ENCODE measurements at regions not wholly inside any gene's neighbourhood (a gene's known extent, or its start where the extent isn't known, plus 50 kb on each side); places are given as distances from the start of the nearest gene placed in this dataset.
"Not testable (repeated sequence)": the region's sequence is repeated elsewhere in the genome, so short reads cannot be mapped to it uniquely, and the experiment has no call there.

DNA sequence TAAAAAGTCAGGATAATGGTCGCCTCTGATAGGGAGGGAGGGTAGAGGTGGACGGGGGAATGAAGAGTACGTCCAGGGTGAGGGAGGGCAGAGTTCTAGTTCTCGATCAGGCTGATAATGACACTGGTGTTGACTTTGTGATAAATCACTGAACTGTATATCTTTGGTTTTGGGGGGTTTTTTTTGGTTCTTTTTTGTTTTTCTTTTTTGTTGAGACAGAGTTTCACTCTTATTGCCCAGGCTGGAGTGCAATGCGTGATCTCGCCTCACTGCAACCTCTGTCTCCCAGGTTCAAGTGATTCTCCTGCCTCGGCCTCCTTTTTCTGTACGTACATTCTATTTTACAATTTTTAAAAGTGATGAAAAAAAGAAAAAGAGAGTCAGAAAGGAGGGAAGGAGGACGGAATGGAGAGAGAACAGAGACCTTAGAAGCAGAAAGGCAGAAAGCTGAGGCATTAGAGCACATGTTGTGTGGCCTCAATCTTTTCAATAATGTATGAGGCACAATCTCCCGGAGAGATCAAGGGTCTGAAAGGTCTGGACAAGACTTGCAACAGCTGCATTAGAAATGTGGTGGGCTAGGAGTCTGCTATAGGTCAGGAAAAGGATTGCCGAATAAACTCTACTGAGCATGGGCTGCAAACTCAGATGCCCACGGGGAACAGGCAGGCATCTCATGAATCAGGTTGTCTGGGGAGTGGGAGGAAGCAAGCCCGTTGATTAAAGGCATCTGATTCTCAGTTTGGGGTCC is 174.8 kb downstream of the TOMM20 start:
- no peaks in the 10 kb centered on the region for H3K36me3 ChIP-seq (ENCODE audit: control insufficient read depth in 2 of 2, insufficient read depth in 2 of 2, low read length in 2 of 2)
- H3K9ac ChIP-seq (ENCODE audit: low read length in 2 of 2) = no peak overlapping the region
- H3K4me3 ChIP-seq (ENCODE audit: low read length in 2 of 2) = no peak overlapping the region
- no peak overlapping the region for H3K27ac ChIP-seq (ENCODE audit: low read length)
- H3K27me3 ChIP-seq (ENCODE audit: control insufficient read depth in 1 of 2, insufficient read depth in 2 of 2, low read length in 2 of 2) = no peaks in the 10 kb centered on the region
- peaks cover 27% of the 10 kb centered on the region for H3K4me1 ChIP-seq (ENCODE audit: control insufficient read depth, insufficient read depth, low read length)
- peaks cover 0 to 3% of the 10 kb centered on the region in 2 donors for H3K9me3 ChIP-seq (ENCODE audit: control insufficient read depth in 2 of 2, low read length in 2 of 2)

DNA sequence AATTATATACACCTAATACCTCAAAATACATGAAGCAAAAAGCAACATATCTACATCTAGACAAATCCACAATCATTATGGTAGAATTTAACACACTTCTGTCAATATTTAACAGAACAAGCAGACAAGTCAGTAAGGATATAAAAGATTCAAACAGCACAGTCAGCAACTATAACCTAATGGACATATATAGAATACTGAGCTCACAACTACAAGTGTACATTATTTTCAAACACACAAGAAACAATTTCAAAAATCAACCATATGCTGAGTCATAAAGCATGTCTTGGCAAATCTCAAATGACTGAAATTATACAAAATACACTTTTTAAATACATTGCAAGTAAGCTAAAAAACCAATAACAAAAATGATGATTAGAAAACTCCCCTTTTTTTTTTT is 178.0 kb downstream of the TOMM20 start:
- H3K9me3 ChIP-seq (ENCODE audit: control insufficient read depth in 2 of 2, low read length in 2 of 2) = peaks cover 0 to 3% of the 10 kb centered on the region in 2 donors

DNA sequence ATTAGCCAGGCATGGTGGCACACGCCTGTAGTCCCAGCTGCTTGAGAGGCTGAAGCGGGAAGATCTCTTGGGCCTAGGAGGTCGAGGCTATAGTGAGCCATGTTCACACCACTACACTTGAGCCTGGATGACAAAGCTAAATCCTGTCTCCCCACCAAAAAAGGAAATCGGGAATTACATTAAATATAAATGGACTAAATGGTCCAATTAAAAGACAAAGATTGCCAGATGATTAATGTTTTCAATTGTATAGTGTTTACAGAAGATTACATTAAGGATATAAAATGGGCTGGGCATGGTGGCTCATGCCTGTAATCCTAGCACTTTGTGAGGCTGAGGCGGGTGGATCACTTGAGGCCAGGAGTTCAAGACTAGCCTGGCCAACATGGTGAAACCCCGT is 179.1 kb downstream of the TOMM20 start:
- H3K36me3 ChIP-seq (ENCODE audit: control insufficient read depth in 2 of 2, insufficient read depth in 2 of 2, low read length in 2 of 2); H3K9me3 ChIP-seq (ENCODE audit: control insufficient read depth in 2 of 2, low read length in 2 of 2); H3K4me3 ChIP-seq (ENCODE audit: low read length in 2 of 2); H3K4me1 ChIP-seq (ENCODE audit: control insufficient read depth, insufficient read depth, low read length); H3K27me3 ChIP-seq (ENCODE audit: control insufficient read depth in 1 of 2, insufficient read depth in 2 of 2, low read length in 2 of 2); H3K9ac ChIP-seq (ENCODE audit: low read length in 2 of 2); H3K27ac ChIP-seq (ENCODE audit: low read length): not testable (repeated sequence)

More for the DNA sequence above, 178.0 kb downstream of the TOMM20 start:
- Histone ChIP-seq H3K4me3 (ENCODE audit: low read length in 2 of 2) (no peak overlapping the region), H3K36me3 (ENCODE audit: control insufficient read depth in 2 of 2, insufficient read depth in 2 of 2, low read length in 2 of 2) (no peaks in the 10 kb centered on the region), H3K27me3 (ENCODE audit: control insufficient read depth in 1 of 2, insufficient read depth in 2 of 2, low read length in 2 of 2) (no peaks in the 10 kb centered on the region), H3K4me1 (ENCODE audit: control insufficient read depth, insufficient read depth, low read length) (peaks cover 6% of the 10 kb centered on the region), H3K27ac (ENCODE audit: low read length) (no peak overlapping the region), H3K9ac (ENCODE audit: low read length in 2 of 2) (no peak overlapping the region)

DNA sequence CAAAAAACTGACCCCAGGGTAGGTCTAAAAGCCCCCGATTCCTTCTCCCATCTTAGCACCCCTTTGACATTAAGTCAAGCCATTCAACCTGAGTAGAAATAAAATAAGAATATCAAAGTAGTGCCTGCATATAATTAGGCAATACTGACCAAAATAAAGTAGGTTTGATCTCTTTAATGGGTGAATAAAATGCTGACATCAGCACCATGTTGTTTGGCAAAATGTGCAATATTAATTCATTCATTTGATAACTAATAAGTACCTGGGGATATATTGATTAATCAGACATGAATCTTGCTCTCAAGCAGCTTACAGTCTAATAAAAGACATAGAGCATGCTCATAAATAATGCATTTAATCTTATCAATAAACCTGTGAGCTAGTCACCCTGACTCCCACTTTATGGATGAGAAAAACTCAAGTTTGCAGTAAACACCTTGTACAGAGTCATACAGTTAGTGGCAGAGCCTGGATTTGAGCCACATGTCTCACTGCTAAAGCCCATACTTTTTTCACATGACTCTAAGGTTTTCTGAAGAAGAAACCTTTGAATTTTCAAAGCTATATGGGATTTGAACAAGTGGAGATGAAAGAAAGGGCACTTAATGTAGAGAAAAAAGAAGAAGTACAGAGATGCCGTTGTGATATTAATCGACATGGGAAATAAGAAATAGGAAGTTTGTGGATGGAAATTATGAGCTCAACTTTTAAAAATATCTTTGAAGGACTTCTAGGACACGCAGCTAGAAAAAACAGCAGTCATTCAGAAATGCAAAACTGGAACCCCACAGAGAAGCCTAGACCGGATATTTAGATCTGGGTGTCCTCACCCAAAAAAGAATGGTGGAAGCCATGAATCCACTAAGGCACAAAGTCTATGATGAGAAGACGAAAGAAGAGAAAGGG is 183.9 kb downstream of the TOMM20 start:
- Histone ChIP-seq H3K4me3 (ENCODE audit: low read length in 2 of 2) (no peak overlapping the region), H3K4me1 (ENCODE audit: control insufficient read depth, insufficient read depth, low read length) (no peaks in the 10 kb centered on the region), H3K9me3 (ENCODE audit: control insufficient read depth in 2 of 2, low read length in 2 of 2) (peaks cover 0 to 3% of the 10 kb centered on the region in 2 donors), H3K36me3 (ENCODE audit: control insufficient read depth in 2 of 2, insufficient read depth in 2 of 2, low read length in 2 of 2) (no peaks in the 10 kb centered on the region), H3K27me3 (ENCODE audit: control insufficient read depth in 1 of 2, insufficient read depth in 2 of 2, low read length in 2 of 2) (no peaks in the 10 kb centered on the region), H3K9ac (ENCODE audit: low read length in 2 of 2) (no peak overlapping the region), H3K27ac (ENCODE audit: low read length) (no peak overlapping the region)

DNA sequence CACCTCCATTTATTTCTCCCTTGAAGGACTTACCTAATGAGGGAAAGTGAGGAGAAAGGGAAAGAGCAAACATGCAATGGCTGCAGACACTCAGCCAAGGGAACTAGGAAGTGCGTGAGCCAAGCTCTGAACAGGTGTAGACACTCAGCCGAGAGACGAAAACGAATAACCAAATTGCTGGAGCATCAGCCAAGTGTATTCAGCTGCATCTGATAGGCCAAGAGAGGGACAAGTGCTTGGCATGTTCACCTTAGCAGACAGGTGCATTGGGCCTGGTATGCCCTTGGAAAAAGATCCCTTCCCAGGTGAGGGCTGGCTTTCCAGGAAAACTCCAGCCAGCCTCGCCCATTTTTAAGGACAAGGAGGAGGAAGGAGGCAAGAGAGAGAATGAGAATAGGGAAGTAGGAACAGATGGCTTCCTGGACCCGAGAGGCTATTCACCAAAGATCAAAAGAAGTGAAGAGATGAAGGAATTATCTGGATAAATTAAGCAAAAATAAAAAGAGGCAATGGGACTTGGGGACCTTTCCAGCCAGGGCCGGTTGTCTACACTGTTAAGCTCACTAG is 184.7 kb downstream of the TOMM20 start:
- no peaks in the 10 kb centered on the region for H3K4me1 ChIP-seq (ENCODE audit: control insufficient read depth, insufficient read depth, low read length)
- H3K36me3 ChIP-seq (ENCODE audit: control insufficient read depth in 2 of 2, insufficient read depth in 2 of 2, low read length in 2 of 2) = no peaks in the 10 kb centered on the region
- no peak overlapping the region for H3K9ac ChIP-seq (ENCODE audit: low read length in 2 of 2)

DNA sequence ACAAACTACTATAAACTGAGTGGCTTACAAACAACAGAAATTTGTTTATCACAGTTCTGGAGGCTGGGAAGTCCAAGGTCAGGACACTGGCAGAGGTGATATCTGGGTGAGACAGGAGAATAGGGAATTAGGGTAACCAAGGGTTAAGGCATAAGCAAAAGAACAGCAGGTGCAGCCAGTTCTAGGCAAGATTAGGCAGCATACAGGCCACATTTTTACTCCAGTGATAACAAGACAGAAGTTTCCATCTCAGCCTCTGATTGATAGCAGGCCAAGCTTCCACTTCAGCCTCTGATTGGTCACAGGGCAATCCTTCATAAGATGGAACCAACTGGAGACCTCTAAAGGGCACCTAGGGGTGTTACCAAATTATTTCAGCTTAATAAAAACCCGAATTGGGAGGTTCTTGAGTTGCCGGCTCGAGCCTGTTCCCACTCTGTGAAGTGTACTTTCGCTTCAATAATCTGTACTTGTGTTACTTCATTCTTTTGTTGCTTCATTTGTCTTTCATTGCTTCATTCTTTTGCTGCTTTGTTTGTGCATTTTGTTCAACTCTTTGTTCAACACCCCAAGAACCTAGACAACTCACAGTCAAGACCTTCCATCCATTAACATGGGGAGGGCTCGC is 185.6 kb downstream of the TOMM20 start:
- Histone ChIP-seq H3K4me1 (ENCODE audit: control insufficient read depth, insufficient read depth, low read length) (no peaks in the 10 kb centered on the region), H3K27me3 (ENCODE audit: control insufficient read depth in 1 of 2, insufficient read depth in 2 of 2, low read length in 2 of 2) (no peaks in the 10 kb centered on the region), H3K9me3 (ENCODE audit: control insufficient read depth in 2 of 2, low read length in 2 of 2) (no peaks in the 10 kb centered on the region), H3K4me3 (ENCODE audit: low read length in 2 of 2) (no peak overlapping the region), H3K36me3 (ENCODE audit: control insufficient read depth in 2 of 2, insufficient read depth in 2 of 2, low read length in 2 of 2) (no peaks in the 10 kb centered on the region), H3K27ac (ENCODE audit: low read length) (no peak overlapping the region), H3K9ac (ENCODE audit: low read length in 2 of 2) (no peak overlapping the region)

More for the DNA sequence above, 184.7 kb downstream of the TOMM20 start:
- no peak overlapping the region for H3K27ac ChIP-seq (ENCODE audit: low read length)
- H3K27me3 ChIP-seq (ENCODE audit: control insufficient read depth in 1 of 2, insufficient read depth in 2 of 2, low read length in 2 of 2) = no peaks in the 10 kb centered on the region
- H3K4me3 ChIP-seq (ENCODE audit: low read length in 2 of 2) = no peak overlapping the region
- H3K9me3 ChIP-seq (ENCODE audit: control insufficient read depth in 2 of 2, low read length in 2 of 2) = no peaks in the 10 kb centered on the region

DNA sequence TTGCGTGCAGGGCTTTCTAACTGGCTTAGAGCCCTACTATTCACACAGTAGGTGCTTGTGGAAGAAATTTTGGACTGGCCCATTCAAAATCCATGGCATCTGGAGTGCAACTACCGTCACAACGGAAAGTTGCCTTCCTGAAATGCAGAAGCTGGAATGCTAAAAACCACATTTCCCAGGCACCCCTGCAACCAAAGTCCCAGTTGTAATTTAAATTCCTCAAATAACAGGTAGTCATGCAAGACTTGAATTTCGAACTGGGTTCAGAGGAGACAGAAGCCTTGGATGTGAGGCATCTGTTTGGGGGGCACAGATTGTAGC is 186.7 kb downstream of the TOMM20 start:
- Histone ChIP-seq H3K4me3 (ENCODE audit: low read length in 2 of 2) (no peak overlapping the region), H3K9me3 (ENCODE audit: control insufficient read depth in 2 of 2, low read length in 2 of 2) (no peaks in the 10 kb centered on the region), H3K27me3 (ENCODE audit: control insufficient read depth in 1 of 2, insufficient read depth in 2 of 2, low read length in 2 of 2) (no peaks in the 10 kb centered on the region), H3K27ac (ENCODE audit: low read length) (no peak overlapping the region), H3K9ac (ENCODE audit: low read length in 2 of 2) (no peak overlapping the region), H3K4me1 (ENCODE audit: control insufficient read depth, insufficient read depth, low read length) (no peaks in the 10 kb centered on the region), H3K36me3 (ENCODE audit: control insufficient read depth in 2 of 2, insufficient read depth in 2 of 2, low read length in 2 of 2) (no peaks in the 10 kb centered on the region)

DNA sequence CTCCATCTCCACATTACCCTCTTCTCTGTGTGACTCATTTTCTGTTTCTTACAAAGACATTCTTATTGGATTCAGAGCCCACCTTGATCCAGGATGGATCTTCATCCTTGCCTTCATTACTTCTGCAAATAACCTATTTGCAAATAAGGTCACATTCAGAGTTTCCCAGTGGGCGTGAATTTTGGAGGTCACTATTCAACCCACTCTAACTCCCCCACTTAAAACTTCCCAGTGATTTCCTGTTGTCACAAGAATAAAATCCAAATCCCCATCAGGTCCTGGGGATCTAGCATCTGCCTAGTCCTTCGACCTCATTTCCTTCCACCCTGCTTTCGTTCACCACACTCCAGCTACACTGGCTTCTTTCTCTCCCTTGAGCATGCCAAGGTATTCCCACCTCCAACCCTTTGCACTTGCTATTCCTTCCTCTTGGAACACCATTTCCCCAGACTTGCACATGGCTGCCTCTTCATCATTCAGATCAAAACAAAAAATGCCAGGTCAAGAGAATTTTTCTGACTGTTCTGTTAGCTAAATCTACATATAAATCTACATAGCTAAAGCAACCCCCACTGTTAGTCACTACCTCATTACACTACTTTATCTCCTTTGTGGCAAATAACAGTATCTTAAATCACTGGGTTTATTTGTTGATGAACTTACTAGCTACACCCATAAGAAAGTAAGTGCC is 187.2 kb downstream of the TOMM20 start:
- H3K36me3 ChIP-seq (ENCODE audit: control insufficient read depth in 2 of 2, insufficient read depth in 2 of 2, low read length in 2 of 2) = no peaks in the 10 kb centered on the region
- no peaks in the 10 kb centered on the region for H3K27me3 ChIP-seq (ENCODE audit: control insufficient read depth in 1 of 2, insufficient read depth in 2 of 2, low read length in 2 of 2)
- no peaks in the 10 kb centered on the region for H3K4me1 ChIP-seq (ENCODE audit: control insufficient read depth, insufficient read depth, low read length)
- no peak overlapping the region for H3K4me3 ChIP-seq (ENCODE audit: low read length in 2 of 2)
- no peak overlapping the region for H3K27ac ChIP-seq (ENCODE audit: low read length)
- H3K9ac ChIP-seq (ENCODE audit: low read length in 2 of 2) = no peak overlapping the region
- no peaks in the 10 kb centered on the region for H3K9me3 ChIP-seq (ENCODE audit: control insufficient read depth in 2 of 2, low read length in 2 of 2)

DNA sequence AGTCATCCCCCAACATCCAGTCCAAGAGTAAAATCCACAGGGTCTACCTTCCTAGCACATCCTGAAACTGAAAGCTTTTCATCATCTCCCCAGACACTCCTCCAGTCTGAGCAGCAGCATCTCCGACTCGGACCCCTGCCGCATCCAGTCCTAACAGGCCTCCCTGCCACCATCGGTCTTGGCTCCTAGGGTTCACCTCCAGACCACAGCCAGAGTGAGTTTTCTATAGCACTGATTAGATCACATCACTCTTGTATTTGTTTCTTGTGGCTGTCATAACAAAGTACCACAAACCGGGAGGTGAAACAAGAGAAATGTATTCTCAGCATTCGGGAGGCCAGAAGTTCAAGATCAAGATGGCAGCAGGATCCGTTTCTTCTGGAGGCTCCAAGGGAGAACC is 187.8 kb downstream of the TOMM20 start:
- Histone ChIP-seq H3K9ac (ENCODE audit: low read length in 2 of 2) (no peak overlapping the region), H3K36me3 (ENCODE audit: control insufficient read depth in 2 of 2, insufficient read depth in 2 of 2, low read length in 2 of 2) (no peaks in the 10 kb centered on the region), H3K4me1 (ENCODE audit: control insufficient read depth, insufficient read depth, low read length) (no peaks in the 10 kb centered on the region), H3K27ac (ENCODE audit: low read length) (no peak overlapping the region), H3K4me3 (ENCODE audit: low read length in 2 of 2) (no peak overlapping the region), H3K9me3 (ENCODE audit: control insufficient read depth in 2 of 2, low read length in 2 of 2) (no peaks in the 10 kb centered on the region), H3K27me3 (ENCODE audit: control insufficient read depth in 1 of 2, insufficient read depth in 2 of 2, low read length in 2 of 2) (no peaks in the 10 kb centered on the region)

DNA sequence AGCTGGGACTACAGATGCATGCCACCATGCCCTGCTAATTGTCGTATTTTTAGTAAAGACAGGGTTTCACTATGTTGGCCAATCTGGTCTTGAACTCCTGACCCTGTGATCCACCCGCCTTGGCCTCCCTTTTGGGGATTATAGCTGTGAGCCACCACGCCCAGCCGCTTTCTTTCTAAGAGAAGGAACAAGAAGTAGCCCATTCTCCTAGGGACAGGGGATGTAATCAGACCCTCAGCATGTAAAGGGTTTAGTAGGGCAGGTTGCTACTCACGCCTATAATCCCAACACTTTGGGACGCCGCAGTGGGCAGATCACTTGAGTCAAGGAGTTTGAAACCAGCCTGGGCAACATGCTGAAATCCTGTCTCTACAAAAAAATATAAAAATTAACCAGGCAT is 189.7 kb downstream of the TOMM20 start:
- no peak overlapping the region for H3K27ac ChIP-seq (ENCODE audit: low read length)
- no peak overlapping the region for H3K4me3 ChIP-seq (ENCODE audit: low read length in 2 of 2)
- H3K4me1 ChIP-seq (ENCODE audit: control insufficient read depth, insufficient read depth, low read length) = no peaks in the 10 kb centered on the region
- H3K9ac ChIP-seq (ENCODE audit: low read length in 2 of 2) = no peak overlapping the region
- H3K9me3 ChIP-seq (ENCODE audit: control insufficient read depth in 2 of 2, low read length in 2 of 2) = no peaks in the 10 kb centered on the region
- no peaks in the 10 kb centered on the region for H3K36me3 ChIP-seq (ENCODE audit: control insufficient read depth in 2 of 2, insufficient read depth in 2 of 2, low read length in 2 of 2)
- no peaks in the 10 kb centered on the region for H3K27me3 ChIP-seq (ENCODE audit: control insufficient read depth in 1 of 2, insufficient read depth in 2 of 2, low read length in 2 of 2)
